Endothelial cell of umbilical vein (primary cell): ENCODE measurements at regions not wholly inside any gene's neighbourhood (a gene's known extent, or its start where the extent isn't known, plus 50 kb on each side); places are given as distances from the start of the nearest gene placed in this dataset.

Experiments
- BruUV-seq: library from RNA; stranded (reverse); fragments of 400-500 nt; replicated peaks from 2 replicates; lab custom pipeline; 2021; lab: Mats Ljungman, UMichigan
- CTCF ChIA-PET: fragments of 300-600, 350-600 bp; sonication (Branson Sonifier 250); formaldehyde crosslinking; loops from one replicate; lab custom pipeline; 2021; ENCODE audit warnings: antibody characterized with exemption, inconsistent platforms; lab: Charles Lee
- POLR2A ChIA-PET: fragments of 300-600, 350-600 bp; sonication (Branson Sonifier 250); formaldehyde crosslinking; loops from one replicate; lab custom pipeline; 2021; ENCODE audit warnings: antibody characterized with exemption, inconsistent platforms; lab: Charles Lee
- DNase-seq: peaks from one replicate; pipeline ENCODE4 v3.0.0-alpha.2; 2011; ENCODE audit warnings: low read depth, low spot score
- FAIRE-seq: peaks from 2 replicates; lab custom pipeline; 2011; peaks lifted over from hg19 to GRCh38; lab: Jason Lieb, UNC
- H2AFZ ChIP-seq: 2 replicates; pipeline ENCODE4 v1.6.0; 2012; ENCODE audit warnings: low read depth, low read length, control low read depth, inconsistent platforms
- H3K27ac ChIP-seq: 2 replicates; pipeline ENCODE4 v1.5.1; 2011; ENCODE audit warnings: low read depth, mild to moderate bottlenecking, control low read depth, low read length, moderate library complexity; ENCODE audit not compliant: insufficient read depth
- H3K27me3 ChIP-seq, 2 experiments: 2 replicates each; pipeline versions ENCODE4 v1.6.0 to v1.6.1; 2011; ENCODE audit warnings: low read length in 2 of 2, mixed read lengths in 1 of 2; ENCODE audit not compliant: control insufficient read depth in 2 of 2, insufficient read depth in 2 of 2
- H3K36me3 ChIP-seq, 2 experiments: 2 replicates in 1 of 2; 3 replicates in 1 of 2; pipeline ENCODE4 v1.5.1; 2011; ENCODE audit warnings: low read length in 2 of 2, mild to moderate bottlenecking in 1 of 2, moderate library complexity in 1 of 2; ENCODE audit not compliant: control insufficient read depth in 2 of 2, insufficient read depth in 2 of 2; ENCODE audit errors: extremely low read depth in 1 of 2
- H3K4me1 ChIP-seq: 3 replicates; pipeline ENCODE4 v1.5.1; 2011; ENCODE audit warnings: mild to moderate bottlenecking, low read length; ENCODE audit not compliant: control insufficient read depth, insufficient read depth; ENCODE audit errors: extremely low read depth
- H3K4me2 ChIP-seq: 2 replicates; pipeline ENCODE4 v1.6.1; 2011; ENCODE audit warnings: low read length, control low read depth, mixed read lengths; ENCODE audit not compliant: insufficient read depth
- H3K4me3 ChIP-seq, 3 experiments: fragments of 200-600 bp in 1 of 3; sonication (generic), shearing (Covaris generic) in 1 of 3; replicated peaks in 1 of 3; 2 replicates each; pipeline ENCODE4 v1.5.1; 2011 to 2016; ENCODE audit warnings: control low read depth in 3 of 3, low read length in 3 of 3, mild to moderate bottlenecking in 2 of 3, inconsistent platforms in 1 of 3, low read depth in 1 of 3, moderate library complexity in 1 of 3; ENCODE audit not compliant: insufficient read depth in 1 of 3
- H3K79me2 ChIP-seq: 2 replicates; pipeline ENCODE4 v1.6.0; 2012; ENCODE audit warnings: low read length, inconsistent platforms; ENCODE audit not compliant: control insufficient read depth, insufficient read depth
- H3K9ac ChIP-seq: replicated peaks from 2 replicates; pipeline ENCODE3; 2011; ENCODE audit warnings: low read length, control low read depth; ENCODE audit not compliant: insufficient read depth; ENCODE audit errors: extremely low read depth
- H3K9me1 ChIP-seq: replicated peaks from 3 replicates; pipeline ENCODE4 v1.6.0; 2011; ENCODE audit warnings: mild to moderate bottlenecking, low read length; ENCODE audit not compliant: control insufficient read depth, insufficient read depth; ENCODE audit errors: extremely low read depth
- H3K9me3 ChIP-seq: replicated peaks from 2 replicates; pipeline ENCODE4 v1.5.1; 2012; ENCODE audit warnings: low read length, inconsistent platforms; ENCODE audit not compliant: control insufficient read depth, insufficient read depth
- H4K20me1 ChIP-seq: replicated peaks from 2 replicates; pipeline ENCODE3; 2011; ENCODE audit warnings: mild to moderate bottlenecking, low read length; ENCODE audit not compliant: control insufficient read depth, insufficient read depth; ENCODE audit errors: extremely low read depth
- CTCF ChIP-seq, 2 donors: IDR thresholded peaks; 1 replicate in 1 of 2; 2 replicates in 1 of 2; pipeline ENCODE4 v1.5.1; 2011; ENCODE audit warnings: low read length in 2 of 2, mild to moderate bottlenecking in 2 of 2, moderate library complexity in 2 of 2, control low read depth in 1 of 2, inconsistent platforms in 1 of 2, low read depth in 1 of 2; ENCODE audit not compliant: insufficient read depth in 1 of 2; ENCODE audit errors: extremely low read depth in 1 of 2
- EZH2 ChIP-seq: IDR thresholded peaks from 2 replicates; pipeline ENCODE4 v1.6.1; 2012; ENCODE audit warnings: borderline replicate concordance, low read depth, mild to moderate bottlenecking, moderate library complexity, low read length, inconsistent platforms; ENCODE audit not compliant: severe bottlenecking
- FOS ChIP-seq: IDR thresholded peaks from 2 replicates; pipeline ENCODE4 v1.6.1; 2011; ENCODE audit warnings: mild to moderate bottlenecking, low read length, moderate library complexity, borderline replicate concordance; ENCODE audit not compliant: insufficient read depth
- GATA2 ChIP-seq: IDR thresholded peaks from 2 replicates; pipeline ENCODE4 v1.7.0; 2011; ENCODE audit warnings: low read depth, mild to moderate bottlenecking, moderate library complexity, mixed read lengths, low read length; ENCODE audit not compliant: insufficient read length, insufficient read depth
- JUN ChIP-seq: IDR thresholded peaks from 2 replicates; pipeline ENCODE4 v1.6.1; 2011; ENCODE audit warnings: borderline replicate concordance, low read depth; ENCODE audit not compliant: insufficient read length, insufficient read depth
- MYC ChIP-seq: IDR thresholded peaks from one replicate; pipeline ENCODE4 v1.6.1; 2011; ENCODE audit warnings: mild to moderate bottlenecking, low read depth, low read length
- POLR2A ChIP-seq: IDR thresholded peaks from 2 replicates; pipeline ENCODE4 v1.6.1; 2012; ENCODE audit warnings: low read depth, mild to moderate bottlenecking, control low read depth, low read length
- POLR2AphosphoS5 ChIP-seq: IDR thresholded peaks from 2 replicates; pipeline ENCODE4 v1.6.1; 2012; ENCODE audit warnings: low read depth, mild to moderate bottlenecking, control low read depth, low read length, moderate library complexity; ENCODE audit not compliant: insufficient read depth
- dilution Hi-C: fragments of 300-500 bp; cut with MboI; formaldehyde crosslinking; loops from one replicate; pipeline ENCODE4 v1.15.0; 2019; ENCODE audit warnings: low sequenced_read_pairs; ENCODE audit not compliant: extremely low pct_ligation_motif_present
- intact Hi-C: fragments of 100-400 bp; cut with micrococcal nuclease; formaldehyde crosslinking; loops from one replicate; pipeline ENCODE4 v1.10.0; 2022
- TF ChIP-seq, protein P1 (sequence below): IDR thresholded peaks from 2 replicates; pipeline ENCODE4 v1.6.1; 2011; ENCODE audit not compliant: insufficient read depth, insufficient read length

GRCh38 chr12:19857204-19857603 is 417.9 kb downstream of the AEBP2 start:
- Histone ChIP-seq H3K4me3 (no peak overlapping the region), H3K4me2 (no peak overlapping the region), H3K27me3 (no peaks in the 10 kb centered on the region), H3K36me3 (no peaks in the 10 kb centered on the region), H2AFZ (no peak overlapping the region), H3K79me2 (no peaks in the 10 kb centered on the region), H3K9me1 (no peaks in the 10 kb centered on the region), H3K4me1 (no peaks in the 10 kb centered on the region), H3K9me3 (no peaks in the 10 kb centered on the region), H4K20me1 (no peaks in the 10 kb centered on the region), H3K9ac (no peak overlapping the region), H3K27ac (no peak overlapping the region)
- no peak for FAIRE-seq
- ChIA-PET POLR2A (no interaction called here), CTCF (interaction anchor here (1.0 to 1.1 kb wide), 2 partner anchors 10 to 100 kb away, joined by 3 to 4 read pairs; no protein-coding TSS in a partner anchor)
- BruUV-seq = no TSS peak
- TF ChIP-seq MYC (no peak), JUN (no peak), EZH2 (no peak)
- TF ChIP-seq, protein P1, sequence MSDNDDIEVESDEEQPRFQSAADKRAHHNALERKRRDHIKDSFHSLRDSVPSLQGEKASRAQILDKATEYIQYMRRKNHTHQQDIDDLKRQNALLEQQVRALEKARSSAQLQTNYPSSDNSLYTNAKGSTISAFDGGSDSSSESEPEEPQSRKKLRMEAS = no peak
- dilution Hi-C loops = no loop called here
- no peak for DNase-seq
- intact Hi-C loops = no loop called here

DNA sequence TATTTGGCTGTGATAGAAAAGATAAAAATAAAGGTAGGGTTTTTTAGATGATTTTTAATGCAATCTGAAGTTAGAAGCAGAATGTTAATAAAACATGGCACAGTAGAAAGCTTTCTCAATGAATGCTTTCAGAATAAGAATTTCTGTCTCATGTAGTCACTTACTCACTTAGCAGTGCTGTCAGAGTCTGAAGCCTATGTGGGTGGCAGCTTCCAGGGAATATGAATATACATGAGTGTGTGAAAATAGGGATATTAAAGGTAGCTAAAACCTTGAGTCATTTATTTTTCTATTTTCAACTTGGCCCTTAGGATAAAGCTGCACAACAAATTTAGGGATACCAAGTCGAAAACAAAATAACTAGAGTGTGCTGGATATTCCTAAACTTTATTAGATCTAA is 427.9 kb downstream of the AEBP2 start:
- dilution Hi-C loops = no loop called here
- FAIRE-seq (peak; percentile 67), DNase-seq (no peak)
- no TSS peak for BruUV-seq
- Histone ChIP-seq H3K4me3 (no peak overlapping the region), H3K27me3 (no peaks in the 10 kb centered on the region), H3K9me3 (no peaks in the 10 kb centered on the region), H4K20me1 (no peaks in the 10 kb centered on the region), H3K9me1 (no peaks in the 10 kb centered on the region), H3K4me2 (no peak overlapping the region), H3K4me1 (no peaks in the 10 kb centered on the region), H3K36me3 (no peaks in the 10 kb centered on the region), H3K27ac (no peak overlapping the region), H3K79me2 (no peaks in the 10 kb centered on the region), H2AFZ (no peak overlapping the region), H3K9ac (no peak overlapping the region)
- intact Hi-C loops = no loop called here
- TF ChIP-seq EZH2 = no peak
- TF ChIP-seq POLR2AphosphoS5 = no peak
- no peak for TF ChIP-seq JUN
- TF ChIP-seq GATA2 = no peak
- TF ChIP-seq CTCF (IDR thresholded peaks at IDR 0.05; ENCODE audit: extremely low read depth in 1 of 2, insufficient read depth in 1 of 2, low read depth in 1 of 2, low read length in 2 of 2) = no peak
- TF ChIP-seq, protein P1 = no peak
- TF ChIP-seq POLR2A = no peak
- TF ChIP-seq MYC = no peak
- no peak for TF ChIP-seq FOS
- CTCF ChIA-PET = interaction anchor here (1.8 kb wide), 1 partner anchor 11 kb away, joined by 9 read pairs; no protein-coding TSS in a partner anchor
- POLR2A ChIA-PET = no interaction called here
